ENCODE measurements at regions not wholly inside any gene's neighbourhood (a gene's known extent, or its start where the extent isn't known, plus 50 kb on each side); places are given as distances from the start of the nearest gene placed in this dataset.
"Not testable (repeated sequence)": the region's sequence is repeated elsewhere in the genome, so short reads cannot be mapped to it uniquely, and the experiment has no call there.

DNA sequence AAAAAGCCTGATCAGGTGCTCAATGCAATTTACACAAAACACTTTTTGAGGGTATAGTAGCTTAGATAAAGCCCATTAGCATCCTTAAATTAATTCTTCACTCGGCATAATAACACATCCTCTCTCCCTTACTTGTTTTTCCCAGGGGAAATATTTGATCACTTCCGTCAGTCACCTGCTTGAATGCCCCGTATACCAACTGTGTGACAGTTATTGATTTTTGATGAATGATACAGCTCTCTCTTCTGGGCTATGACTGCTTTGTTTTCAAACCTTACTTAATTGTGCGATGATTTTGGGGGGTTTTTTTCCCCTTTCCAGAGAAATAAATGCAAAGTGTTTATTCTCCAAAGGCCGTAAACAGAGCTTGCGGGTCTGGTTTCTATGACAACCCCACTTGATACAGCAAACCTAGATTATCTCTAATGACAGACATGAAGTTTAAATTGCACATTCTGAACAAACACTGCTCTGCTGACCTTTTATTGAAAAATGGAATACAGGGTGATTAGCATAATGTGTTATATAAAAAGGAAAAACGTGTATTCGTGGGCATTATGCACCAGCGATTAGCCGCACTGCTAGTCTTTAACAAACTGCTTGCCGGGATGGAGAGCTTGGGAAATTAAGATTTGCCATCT is 78.4 kb upstream of the NANOS1 start:
- DNase-seq (ENCODE audit: low read depth): no peak

DNA sequence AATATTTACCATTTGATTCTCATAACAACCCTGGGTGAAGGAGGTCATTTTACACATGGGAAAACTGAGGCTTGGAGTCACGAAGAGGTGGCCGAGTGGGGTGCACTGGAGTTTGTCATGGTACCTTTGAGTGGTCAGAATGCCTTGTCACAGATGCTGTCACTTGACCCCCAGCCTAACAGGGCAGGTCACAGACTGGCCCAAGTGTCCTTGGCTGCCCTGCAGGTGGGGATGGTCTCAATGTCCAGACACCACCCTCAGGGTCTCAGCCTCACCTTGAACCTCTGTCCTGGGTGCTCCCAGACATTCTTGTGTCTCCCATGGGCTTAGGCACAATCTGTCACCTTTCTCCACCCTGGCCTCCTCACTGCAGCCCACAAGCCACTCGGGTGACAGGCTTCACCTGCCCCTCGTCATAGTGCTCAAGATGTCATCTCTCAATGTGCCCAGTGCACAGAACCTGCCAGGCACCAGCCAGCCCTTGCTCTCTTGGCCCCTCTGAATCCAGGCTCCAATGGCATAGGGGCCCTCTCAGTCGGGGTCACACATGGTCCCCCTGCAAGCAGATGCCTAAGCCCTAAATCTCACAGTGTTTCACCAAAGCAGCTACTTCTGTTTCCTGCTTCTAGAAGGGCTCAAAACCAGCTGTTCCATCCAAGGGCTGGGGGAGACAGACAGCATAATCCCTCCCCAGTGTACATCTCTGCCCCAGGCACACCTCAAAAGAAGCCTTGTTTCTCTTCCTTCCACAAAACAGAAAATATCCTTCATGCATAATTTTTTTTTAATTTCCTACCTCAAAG is 76.8 kb upstream of the NANOS1 start:
- DNase-seq (ENCODE audit: low read depth): no peak

DNA sequence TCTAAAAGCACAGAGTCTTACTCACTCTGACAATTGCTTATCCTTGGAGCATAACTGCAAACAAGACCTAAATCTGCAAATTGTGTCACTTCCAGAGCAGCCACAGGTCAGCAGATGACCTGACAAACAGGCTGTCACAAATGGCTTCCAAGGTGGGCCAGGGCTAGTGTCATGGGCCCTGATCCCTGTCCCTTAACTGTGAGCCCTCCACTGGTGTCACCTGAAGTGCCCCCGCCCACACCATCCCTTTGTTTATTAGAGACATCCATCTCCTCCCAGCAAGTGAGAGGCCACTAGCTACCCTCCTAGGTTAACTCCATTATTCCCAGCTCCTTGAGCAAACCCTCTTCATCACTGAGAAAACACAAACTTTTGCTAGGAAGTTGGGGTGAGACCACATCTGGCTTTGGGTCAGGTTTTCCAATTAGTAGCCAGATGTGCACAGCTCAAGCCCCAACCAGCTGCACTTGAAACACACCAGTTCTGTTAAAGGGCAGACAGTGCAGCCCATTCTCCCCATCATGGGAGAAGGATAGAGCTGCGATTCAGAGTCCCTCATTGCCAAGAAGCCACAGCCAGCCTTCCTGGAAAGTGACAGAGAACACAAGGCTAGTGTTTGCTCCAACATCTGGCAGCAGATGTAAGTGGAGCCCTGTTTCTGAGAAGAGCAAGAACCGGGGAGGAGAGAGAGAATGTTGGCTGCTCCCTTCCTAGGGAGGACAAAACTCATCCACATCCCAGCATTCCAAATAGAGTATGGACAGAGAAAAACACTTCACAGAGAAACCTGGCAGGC is 75.7 kb upstream of the NANOS1 start:
- DNase-seq (ENCODE audit: low read depth): no peak

DNA sequence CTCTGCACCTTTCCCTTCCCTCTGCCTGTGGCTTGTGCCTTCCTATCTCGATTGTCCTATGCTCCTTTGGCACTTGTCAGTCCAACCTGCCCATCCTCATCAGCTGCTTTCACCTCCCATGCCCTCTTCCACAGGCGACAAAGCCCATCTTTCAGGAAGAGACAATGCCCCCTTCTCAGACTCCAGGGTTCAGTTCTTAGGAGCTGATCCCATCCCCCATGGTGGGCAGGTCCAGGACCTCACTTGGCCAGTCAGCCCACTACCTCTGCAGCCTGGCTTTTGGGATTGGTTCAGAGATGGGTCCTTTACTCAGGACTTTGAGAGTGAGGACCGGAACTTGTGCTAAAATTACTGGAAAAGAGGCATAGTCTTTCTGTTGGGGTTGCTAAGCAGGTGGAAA is 74.0 kb upstream of the NANOS1 start:
- DNase-seq (ENCODE audit: low read depth): no peak

DNA sequence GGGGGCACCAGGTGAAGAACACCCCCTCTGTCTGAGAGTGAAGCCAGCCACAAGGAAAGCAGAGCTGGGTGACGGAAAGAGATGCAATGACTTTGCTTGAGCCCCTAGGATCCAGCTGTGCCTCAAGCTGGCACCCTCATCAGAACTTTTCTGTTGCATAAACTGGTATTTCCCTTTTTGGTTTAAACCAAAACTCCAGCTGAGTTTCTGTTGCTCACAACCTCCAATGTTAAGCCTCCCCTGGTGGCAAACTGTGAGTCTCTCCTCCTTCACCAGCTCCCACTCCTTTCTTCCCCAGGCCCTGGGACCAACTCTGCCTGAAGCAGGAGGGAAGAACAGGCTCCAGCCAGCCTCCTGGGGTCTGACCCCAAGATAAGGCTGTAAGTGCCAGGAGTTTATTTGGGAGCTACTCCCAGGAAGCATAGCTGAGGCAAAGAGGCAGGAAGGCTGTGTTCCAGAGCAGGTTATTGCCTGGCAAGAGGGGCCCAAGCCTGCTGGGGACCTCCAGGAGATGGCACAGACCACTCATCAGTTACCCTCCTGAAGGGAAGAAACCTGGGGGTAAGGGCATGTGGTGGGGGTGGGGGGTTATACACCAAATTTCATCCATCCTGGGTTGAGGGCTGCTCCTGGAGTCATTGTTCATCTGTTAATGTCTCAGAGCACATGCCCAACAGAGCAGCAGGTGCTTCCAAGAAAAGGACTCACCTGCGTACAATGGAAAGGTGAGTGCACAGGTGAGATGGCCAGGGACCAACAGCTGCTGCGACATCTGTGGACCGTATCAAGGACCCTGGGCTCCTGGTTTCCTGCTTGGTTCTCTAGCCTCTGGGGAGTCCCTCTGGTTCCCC is 73.3 kb upstream of the NANOS1 start:
- DNase-seq (ENCODE audit: low read depth): no peak

DNA sequence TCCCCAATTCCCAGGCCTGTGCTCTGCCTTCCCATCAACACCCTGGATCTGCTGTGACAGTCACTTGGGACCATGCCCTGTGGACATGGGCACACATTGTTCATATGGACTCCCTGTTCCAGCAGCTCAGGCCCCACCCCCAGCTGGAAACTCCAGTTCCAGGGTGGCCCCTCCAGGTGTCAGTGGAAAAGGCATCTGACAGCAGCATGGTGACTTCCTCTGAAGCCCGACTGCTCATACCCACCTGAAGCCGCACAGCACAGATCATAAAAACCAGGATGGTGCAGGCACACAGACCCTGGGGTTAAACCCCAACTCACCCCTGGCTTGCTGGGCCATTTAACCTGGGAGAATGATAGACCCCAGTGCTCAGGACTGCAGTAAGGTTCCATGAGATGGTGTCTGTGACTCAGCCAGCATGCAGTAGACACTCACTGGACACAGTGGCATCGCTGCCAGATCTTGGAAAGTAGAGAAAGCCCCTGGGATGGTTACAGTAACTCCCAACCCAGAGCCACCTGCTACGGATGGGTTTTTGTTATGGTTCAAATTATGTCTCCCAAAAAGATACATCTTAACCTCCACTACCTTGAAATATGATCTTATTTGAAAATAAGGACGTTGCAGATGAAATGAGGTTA is 72.6 kb upstream of the NANOS1 start:
- no peak for DNase-seq (ENCODE audit: low read depth)

DNA sequence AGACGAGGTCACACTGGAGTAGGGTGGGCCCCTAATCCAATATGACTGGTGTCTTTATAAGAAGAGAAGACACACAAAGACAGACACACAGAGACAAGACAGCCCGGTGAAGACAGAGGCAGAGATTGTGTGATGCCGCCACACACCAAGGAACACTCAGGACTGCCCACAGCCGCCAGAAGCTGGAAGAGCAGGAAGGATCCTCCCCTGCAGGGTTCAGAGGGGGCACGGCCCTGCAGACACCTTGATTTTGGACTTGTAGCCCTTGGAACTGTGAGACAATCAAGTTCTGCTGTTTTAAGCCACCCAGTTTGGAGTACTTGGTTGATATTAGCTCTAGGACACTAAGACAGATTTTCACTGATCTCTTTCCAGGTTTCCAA is 72.1 kb upstream of the NANOS1 start:
- DNase-seq (ENCODE audit: low read depth): no peak

DNA sequence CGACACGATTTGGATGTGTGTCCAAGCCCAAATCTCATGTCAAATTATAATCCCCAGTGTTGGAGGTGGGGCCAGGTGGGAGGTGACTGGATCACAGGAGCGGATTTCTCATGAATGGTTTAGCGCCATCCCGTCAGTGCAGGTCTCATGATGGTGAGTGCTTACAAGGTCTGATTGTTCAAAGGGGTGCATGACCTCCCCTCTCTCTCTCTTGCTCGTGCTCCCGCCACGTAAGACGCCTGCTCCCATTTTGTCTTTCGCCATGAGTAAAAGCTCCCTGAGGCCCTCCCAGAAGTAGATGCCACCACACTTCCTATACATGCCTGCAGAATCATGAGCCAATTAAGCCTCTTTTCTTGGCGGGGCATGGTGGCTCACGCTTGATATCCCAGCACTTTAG is 71.5 kb upstream of the NANOS1 start:
- no peak for DNase-seq (ENCODE audit: low read depth)

DNA sequence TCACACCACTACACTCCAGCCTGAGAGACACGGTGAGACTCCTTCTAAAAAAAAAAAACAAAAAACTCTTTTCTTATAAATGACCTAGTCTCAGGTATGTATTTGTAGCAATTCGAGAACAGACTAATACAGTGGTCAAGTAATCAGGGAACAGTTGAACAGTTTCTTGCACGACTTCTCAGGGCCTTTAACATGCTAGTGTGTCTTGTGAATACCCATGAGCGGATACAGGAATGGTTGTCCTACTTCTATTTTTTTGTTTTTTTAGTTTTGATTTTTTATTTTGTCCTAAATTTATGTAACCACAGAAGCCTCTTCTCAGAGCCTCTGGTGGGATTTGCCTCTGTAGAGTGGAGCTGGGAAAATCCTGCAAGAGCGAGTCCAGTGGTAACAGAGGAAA is 71.0 kb upstream of the NANOS1 start:
- DNase-seq (ENCODE audit: low read depth): no peak

DNA sequence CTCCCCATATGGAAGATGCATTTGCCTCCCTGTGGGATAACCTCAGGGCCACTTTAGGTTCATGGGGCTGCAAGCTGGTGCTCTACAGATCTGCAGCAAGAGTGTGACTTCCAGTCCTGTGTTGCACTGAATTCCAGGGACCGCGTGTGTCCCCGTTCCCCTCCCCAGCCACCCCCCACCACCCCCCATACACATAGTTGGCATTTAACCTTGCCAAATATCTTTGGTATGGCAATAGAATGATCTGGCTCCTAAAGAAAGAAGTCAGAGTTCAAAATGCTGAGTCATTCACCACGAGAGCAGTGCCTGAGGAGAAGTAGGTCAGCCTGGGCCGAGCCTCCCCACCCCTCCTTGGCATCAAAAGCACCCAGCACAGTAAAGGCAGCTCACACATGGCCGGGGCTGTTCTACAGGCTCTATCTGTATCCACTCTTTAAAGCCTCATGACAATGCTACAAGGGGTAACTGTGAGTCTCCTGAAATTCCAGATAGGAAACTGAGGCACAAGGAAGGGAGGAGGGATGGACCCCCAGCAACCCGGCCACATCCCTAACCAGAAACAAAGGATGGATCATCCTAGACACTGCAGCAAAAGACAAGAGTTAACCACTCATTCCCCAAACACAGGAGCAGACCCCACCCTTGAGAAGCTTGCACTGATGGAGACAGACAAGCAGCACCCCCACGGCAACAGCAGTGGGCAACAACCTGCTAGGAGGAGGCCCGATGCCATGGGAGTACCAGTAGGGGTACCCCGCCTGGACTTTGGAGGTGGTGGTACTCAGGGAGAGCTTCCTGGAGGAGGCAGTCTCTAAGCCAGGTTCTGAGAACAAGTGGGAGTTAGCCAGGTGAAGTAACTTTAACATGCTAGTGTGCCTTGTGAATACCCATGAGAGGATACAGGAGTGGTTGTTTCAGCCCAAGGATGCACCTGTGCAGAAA is 70.3 kb upstream of the NANOS1 start:
- DNase-seq (ENCODE audit: low read depth): no peak

DNA sequence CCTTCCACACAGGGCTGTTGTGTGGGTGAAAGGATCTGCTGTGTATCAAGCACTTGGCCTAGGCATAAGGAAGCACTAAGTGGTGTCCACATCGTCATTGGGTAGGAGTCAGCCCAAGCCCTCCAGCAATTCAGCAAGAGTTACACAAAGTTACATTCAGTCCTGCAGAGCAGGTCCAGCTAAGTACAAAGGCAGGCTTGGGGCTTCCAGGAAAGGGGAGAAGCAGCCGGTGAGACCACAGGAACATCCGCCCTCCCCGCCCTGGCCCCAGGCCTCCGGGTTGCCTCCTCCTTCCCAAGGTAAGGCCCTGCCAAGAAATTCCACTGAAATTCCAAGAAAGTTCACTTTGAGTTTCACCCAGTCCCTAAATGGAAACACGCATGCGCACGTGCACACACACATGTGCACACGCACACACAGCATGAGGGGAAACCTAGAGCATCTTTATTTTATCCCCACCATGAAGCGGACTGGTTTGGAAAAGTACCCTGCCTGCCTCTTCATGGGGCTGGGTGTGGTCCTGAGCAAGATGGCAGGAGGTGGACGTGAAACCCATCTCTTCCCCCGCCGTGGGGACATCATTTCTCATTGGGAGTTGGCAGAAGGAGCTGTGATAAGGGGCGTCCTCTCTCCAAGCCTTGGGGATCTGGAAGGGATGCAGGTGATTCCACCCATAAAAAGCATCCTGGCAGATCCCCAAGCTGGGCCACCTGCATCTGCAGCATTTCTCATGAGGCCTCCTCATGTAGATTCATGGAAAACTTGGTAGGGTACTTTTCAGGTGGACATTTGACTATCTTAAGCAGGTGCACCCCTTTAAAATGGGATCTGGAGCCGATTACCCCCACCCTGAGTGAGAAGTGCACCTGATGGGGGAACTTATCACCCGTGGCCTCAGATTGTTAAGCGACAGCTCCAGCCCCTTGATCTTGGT is 69.1 kb upstream of the NANOS1 start:
- no peak for DNase-seq (ENCODE audit: low read depth)

DNA sequence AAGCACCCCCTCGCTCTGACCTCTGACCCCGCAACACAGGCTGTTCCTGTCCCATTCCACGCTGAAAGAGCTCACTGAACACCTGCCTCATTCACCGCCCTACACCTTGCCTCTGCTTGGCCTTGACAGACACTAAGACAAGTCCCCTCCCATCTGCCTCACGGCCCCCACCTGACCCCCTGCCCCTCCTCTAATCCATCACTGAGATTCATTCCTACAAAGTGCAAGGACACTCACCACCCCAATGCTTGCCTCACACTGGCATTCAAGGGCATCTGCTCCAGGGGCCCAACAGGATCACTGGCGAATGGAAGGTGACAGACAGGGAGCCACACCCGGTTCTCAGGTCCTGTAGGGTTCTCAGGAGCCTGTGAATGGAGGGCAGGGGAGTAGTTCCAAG is 68.1 kb upstream of the NANOS1 start:
- DNase-seq (ENCODE audit: low read depth): no peak

DNA sequence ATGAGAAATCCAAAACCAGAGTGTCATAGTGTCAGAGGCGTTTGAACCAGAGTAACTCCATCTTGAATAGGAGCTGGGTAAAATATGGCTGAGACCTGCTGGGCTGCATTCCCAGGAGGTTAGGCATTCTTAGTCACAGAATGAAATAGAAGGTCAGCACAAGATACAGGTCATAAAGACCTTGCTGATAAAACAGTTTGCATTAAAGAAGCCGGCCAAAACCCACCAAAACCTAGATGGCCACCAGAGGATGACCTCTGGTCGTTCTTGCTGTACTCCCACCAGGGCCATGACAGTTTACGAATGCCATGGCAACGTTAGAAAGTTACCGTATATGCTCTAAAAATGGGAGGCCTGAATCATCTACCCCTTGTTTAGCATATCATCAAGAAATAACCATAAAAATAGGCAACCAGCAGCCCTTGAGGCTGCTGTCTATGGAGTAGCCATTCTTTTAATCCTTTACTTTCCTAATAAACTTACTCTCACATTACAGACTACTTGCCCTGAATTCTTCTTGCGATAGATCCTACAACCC is 67.1 kb upstream of the NANOS1 start:
- not testable (repeated sequence) for DNase-seq (ENCODE audit: low read depth)

DNA sequence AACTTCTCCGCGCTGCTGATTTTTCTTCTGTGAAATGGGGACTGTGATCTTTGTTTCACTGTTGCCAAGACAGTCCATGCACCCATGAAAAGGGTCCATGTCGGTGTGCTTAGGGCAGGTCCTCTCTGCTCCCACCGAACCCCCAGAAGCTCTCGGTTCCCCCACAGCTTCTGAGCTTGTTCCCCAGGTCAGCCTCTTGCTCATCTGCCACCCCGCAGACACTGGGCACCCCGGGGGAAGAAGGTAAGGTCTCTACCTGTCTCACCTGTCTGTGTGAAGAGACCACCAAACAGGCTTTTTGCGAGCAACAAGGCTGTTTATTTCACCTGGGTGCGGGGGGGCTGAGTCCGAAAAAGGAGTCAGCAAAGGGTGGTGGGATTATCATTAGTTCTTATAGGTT is 66.2 kb upstream of the NANOS1 start:
- no peak for DNase-seq (ENCODE audit: low read depth)

DNA sequence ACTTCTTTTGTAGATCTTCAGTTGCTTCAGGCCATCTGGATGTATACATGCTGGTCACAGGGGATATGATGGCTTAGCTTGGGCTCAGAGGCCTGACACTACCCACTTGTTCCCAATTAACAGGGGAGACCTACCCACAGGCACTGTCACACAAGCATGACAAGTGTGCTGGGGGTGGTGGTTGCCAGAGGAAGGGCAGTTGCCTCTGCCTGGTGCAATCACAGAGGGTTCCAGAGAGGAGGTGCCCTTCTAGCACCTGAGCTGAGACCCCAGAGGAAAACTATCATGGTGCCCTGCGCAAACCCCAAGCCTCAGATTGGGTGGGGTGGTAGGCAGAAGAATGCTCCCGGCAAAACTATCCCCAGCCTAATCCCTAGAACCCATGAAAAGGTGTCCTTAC is 65.6 kb upstream of the NANOS1 start:
- no peak for DNase-seq (ENCODE audit: low read depth)

DNA sequence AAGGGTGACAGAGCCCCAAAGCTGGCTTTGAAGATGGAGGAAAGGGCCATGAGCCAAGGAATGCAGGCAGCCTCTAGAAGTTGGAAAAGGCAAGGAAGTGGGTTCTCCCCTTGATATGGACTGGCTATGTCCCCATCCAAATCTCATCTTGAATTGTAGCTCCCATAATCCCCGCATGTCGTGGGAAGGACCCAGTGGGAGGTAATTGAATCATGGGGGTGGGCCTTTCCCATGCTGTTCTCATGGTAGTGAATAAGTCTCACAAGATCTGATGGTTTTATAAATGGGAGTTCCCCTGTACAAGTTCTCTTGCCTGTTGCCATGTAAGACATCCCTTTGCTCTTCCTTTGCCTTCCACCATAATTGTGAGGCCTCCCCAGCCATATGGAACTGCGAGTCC is 65.0 kb upstream of the NANOS1 start:
- DNase-seq (ENCODE audit: low read depth): not testable (repeated sequence)

DNA sequence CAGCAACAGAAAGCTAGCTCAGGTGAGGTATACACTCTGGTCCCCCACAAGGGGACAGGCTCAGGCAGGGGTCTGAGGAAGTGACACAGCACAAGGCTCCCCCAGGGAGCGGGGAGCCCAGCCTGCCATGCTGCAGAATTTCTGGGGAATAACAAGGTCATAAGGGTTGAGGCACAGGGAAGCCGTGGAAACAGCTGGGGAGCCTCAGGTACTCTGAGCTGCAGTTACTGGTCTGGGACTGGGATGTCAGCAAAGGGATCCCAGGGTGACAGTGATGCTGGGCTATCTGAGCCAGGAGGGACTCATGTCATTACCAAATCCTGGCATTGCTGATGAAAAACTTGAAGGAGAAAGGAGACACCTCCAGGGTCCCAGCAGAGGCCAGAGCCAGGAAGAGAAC is 64.4 kb upstream of the NANOS1 start:
- no peak for DNase-seq (ENCODE audit: low read depth)

DNA sequence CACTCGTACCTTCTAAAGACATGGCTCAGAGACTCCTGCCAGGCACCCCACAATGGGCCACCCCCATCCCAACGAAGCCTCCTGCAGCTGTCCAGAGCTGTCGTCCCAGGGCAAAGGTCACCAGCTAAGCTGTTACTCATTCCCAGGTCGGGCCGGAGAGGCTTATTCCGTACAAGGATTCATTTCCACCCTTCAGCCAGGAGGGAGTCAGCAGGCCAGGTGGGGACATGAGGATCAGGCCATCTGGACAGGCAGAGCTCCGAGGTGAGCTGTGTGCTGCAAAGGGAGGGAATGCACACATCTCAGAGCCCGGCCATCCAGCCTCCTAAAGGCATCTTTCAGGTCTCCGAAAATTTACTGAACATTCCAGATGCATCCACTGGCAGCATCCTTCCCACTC is 63.9 kb upstream of the NANOS1 start:
- no peak for DNase-seq (ENCODE audit: low read depth)

All from stimulated activated CD8-positive, alpha-beta memory T cell treated with anti-CD3 and anti-CD28 coated beads, Interleukin-15, amount 100 ng/mL, for 24 hours (primary cell).